ENCODE measurements at regions not wholly inside any gene's neighbourhood (a gene's known extent, or its start where the extent isn't known, plus 50 kb on each side); places are given as distances from the start of the nearest gene placed in this dataset.

DNA sequence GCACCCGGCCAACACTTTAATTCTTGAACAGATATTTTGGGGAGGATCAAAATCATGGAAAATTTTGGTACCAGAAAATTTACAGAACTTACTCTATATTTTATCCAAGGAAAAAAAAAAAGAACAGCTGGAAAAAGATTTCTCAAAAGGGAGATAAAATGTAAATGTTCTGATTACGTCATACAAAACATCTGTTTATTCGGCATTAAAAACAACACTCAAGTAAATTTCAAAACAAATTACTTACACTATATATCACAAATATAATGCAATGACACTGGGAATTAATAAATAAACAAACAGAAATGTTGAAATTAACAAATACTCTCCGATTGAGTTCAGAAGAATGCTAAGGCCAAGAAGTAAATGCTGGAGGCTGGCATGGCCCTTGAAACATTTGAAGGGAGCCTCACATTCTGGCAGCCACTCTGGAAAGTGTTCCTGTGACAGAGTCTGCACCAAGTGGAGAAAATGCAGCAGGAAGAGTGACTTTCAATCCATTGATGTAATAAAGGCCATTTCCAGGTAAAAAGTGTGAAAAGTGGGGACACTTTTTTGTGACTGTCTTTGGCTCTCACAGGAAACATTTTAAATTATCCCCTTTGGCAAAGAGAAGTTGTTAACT, 486.0 kb upstream of the CTSO start:
- no peak for DNase-seq (ENCODE audit: low spot score in 2 of 2)
- H3K4me1 ChIP-seq = no peaks in the 10 kb centered on the region
- H3K4me3 ChIP-seq = no peak overlapping the region
- H3K27ac ChIP-seq = no peak overlapping the region
- H3K36me3 ChIP-seq = no peaks in the 10 kb centered on the region
- TF ChIP-seq POLR2A (IDR thresholded peaks at IDR 0.05) (no peak), POLR2AphosphoS5 (IDR thresholded peaks at IDR 0.05) (no peak), EP300 (IDR thresholded peaks at IDR 0.05) (no peak)
- TF ChIP-seq, protein P1, sequence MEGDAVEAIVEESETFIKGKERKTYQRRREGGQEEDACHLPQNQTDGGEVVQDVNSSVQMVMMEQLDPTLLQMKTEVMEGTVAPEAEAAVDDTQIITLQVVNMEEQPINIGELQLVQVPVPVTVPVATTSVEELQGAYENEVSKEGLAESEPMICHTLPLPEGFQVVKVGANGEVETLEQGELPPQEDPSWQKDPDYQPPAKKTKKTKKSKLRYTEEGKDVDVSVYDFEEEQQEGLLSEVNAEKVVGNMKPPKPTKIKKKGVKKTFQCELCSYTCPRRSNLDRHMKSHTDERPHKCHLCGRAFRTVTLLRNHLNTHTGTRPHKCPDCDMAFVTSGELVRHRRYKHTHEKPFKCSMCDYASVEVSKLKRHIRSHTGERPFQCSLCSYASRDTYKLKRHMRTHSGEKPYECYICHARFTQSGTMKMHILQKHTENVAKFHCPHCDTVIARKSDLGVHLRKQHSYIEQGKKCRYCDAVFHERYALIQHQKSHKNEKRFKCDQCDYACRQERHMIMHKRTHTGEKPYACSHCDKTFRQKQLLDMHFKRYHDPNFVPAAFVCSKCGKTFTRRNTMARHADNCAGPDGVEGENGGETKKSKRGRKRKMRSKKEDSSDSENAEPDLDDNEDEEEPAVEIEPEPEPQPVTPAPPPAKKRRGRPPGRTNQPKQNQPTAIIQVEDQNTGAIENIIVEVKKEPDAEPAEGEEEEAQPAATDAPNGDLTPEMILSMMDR (IDR thresholded peaks at IDR 0.05) = no peak
- no peaks in the 10 kb centered on the region for H3K9me3 ChIP-seq
- 81% methylated on average over 4 of the region's 4 CpGs for WGBS
- no peaks in the 10 kb centered on the region for H3K27me3 ChIP-seq

DNA sequence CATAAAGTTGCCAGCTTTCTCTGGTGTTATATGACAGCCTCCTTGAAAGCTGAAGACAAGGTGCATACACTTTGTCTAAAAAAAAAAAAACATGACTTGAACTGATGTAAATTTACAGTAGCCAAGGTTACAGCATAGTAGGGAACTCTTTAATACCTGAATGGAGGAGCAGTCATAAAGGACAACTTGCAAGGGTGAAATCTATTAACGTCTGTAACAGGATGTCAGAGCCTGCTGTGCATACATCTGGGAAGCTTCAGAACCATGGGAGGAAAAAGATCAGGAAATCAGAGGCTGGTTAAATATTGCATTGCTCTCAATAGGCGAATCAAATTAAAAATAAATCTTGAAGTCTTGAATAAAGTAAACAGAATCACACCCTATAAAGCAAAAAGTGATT, 484.0 kb upstream of the CTSO start:
- no peaks in the 10 kb centered on the region for H3K36me3 ChIP-seq
- TF ChIP-seq POLR2AphosphoS5 (IDR thresholded peaks at IDR 0.05) = no peak
- 61% methylated on average over 2 of the region's 2 CpGs for WGBS
- H3K9me3 ChIP-seq = no peaks in the 10 kb centered on the region
- no peaks in the 10 kb centered on the region for H3K27me3 ChIP-seq
- H3K4me1 ChIP-seq = no peaks in the 10 kb centered on the region
- H3K27ac ChIP-seq = no peak overlapping the region
- H3K4me3 ChIP-seq = no peak overlapping the region
- DNase-seq (ENCODE audit: low spot score in 2 of 2) = no peak

DNA sequence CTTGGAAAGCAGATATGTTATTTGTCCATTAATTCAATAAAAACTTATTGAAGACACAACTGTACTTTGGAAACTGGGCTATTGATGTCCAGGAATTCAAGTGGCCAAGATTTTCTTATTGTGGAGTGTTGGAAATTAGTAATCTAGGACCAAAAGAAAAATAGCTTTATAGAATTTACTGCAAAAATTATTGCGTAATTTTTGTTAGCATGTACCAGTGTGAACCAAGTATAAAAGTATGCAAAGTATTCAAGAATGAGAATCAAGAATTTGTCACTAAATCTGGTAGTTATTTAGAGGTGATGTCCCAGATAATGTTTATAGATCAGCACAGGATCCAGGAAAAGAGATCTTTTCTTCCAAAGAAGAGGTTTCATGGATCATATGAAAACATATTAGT, 468.9 kb upstream of the CTSO start:
- H3K4me1 ChIP-seq = no peaks in the 10 kb centered on the region
- no peaks in the 10 kb centered on the region for H3K27me3 ChIP-seq
- H3K9me3 ChIP-seq = no peaks in the 10 kb centered on the region
- no peaks in the 10 kb centered on the region for H3K36me3 ChIP-seq
- H3K4me3 ChIP-seq = no peak overlapping the region
- H3K27ac ChIP-seq = no peak overlapping the region
- DNase-seq (ENCODE audit: low spot score in 2 of 2) = no peak
- 92% methylated on average over 1 of the region's 1 CpG for WGBS
- no peak for TF ChIP-seq POLR2A (IDR thresholded peaks at IDR 0.05)
- no peak for TF ChIP-seq POLR2AphosphoS5 (IDR thresholded peaks at IDR 0.05)
- TF ChIP-seq, protein P1 (IDR thresholded peaks at IDR 0.05) = no peak
- TF ChIP-seq EP300 (IDR thresholded peaks at IDR 0.05) = no peak

GRCh38 chr4:156420623-156421022, 467.0 kb upstream of the CTSO start:
- H3K27me3 ChIP-seq = no peaks in the 10 kb centered on the region
- no peaks in the 10 kb centered on the region for H3K4me1 ChIP-seq
- H3K4me3 ChIP-seq = no peak overlapping the region
- no peaks in the 10 kb centered on the region for H3K36me3 ChIP-seq
- whole genome bisulfite sequencing = 52% methylated on average over 1 of the region's 1 CpG
- no peak for DNase-seq (ENCODE audit: low spot score in 2 of 2)
- TF ChIP-seq EP300 (IDR thresholded peaks at IDR 0.05) = no peak
- no peak for TF ChIP-seq POLR2A (IDR thresholded peaks at IDR 0.05)
- TF ChIP-seq, protein P1 (IDR thresholded peaks at IDR 0.05) = no peak
- no peak for TF ChIP-seq POLR2AphosphoS5 (IDR thresholded peaks at IDR 0.05)
- no peak overlapping the region for H3K27ac ChIP-seq
- no peaks in the 10 kb centered on the region for H3K9me3 ChIP-seq

- WGBS = 47% methylated on average over 2 of the region's 2 CpGs
- DNase-seq (ENCODE audit: low spot score in 2 of 2) = no peak
- no peaks in the 10 kb centered on the region for H3K9me3 ChIP-seq
- H3K4me1 ChIP-seq = no peaks in the 10 kb centered on the region
- H3K27me3 ChIP-seq = no peaks in the 10 kb centered on the region
- H3K27ac ChIP-seq = peak overlapping the region; percentile 58
- no peaks in the 10 kb centered on the region for H3K36me3 ChIP-seq
- H3K4me3 ChIP-seq = no peak overlapping the region
- TF ChIP-seq POLR2AphosphoS5 (IDR thresholded peaks at IDR 0.05) = no peak
- TF ChIP-seq, protein P1 (IDR thresholded peaks at IDR 0.05) = no peak
- no peak for TF ChIP-seq EP300 (IDR thresholded peaks at IDR 0.05)
- TF ChIP-seq POLR2A (IDR thresholded peaks at IDR 0.05) = no peak
These were observed 465.5 kb upstream of the CTSO start for GRCh38 chr4:156419080-156419685.

Data from suprapubic skin (tissue), 4 donors.